ENCODE measurements at regions not wholly inside any gene's neighbourhood (a gene's known extent, or its start where the extent isn't known, plus 50 kb on each side); places are given as distances from the start of the nearest gene placed in this dataset.

GRCh38 chr2:192783643-192784042, 588.9 kb upstream of the TMEFF2 start:
- no peaks in the 10 kb centered on the region for H4K20me1 ChIP-seq (replicated peaks; ENCODE audit: control insufficient read depth, extremely low read depth, insufficient read depth, low read length)
- no peak overlapping the region for H3K4me2 ChIP-seq (ENCODE audit: insufficient read depth, low read length)
- ChIA-PET CTCF (no interaction called here), POLR2A (no interaction called here)
- H3K79me2 ChIP-seq (ENCODE audit: control insufficient read depth, insufficient read depth, low read length), result no peaks in the 10 kb centered on the region
- BruUV-seq (replicated peaks), result no TSS peak
- no peaks in the 10 kb centered on the region for H3K9me3 ChIP-seq (replicated peaks; ENCODE audit: control insufficient read depth, insufficient read depth, low read length)
- no peaks in the 10 kb centered on the region for H3K36me3 ChIP-seq (ENCODE audit: control insufficient read depth in 2 of 2, extremely low read depth in 1 of 2, insufficient read depth in 2 of 2, low read length in 2 of 2)
- intact Hi-C loops (cut with micrococcal nuclease) (no loop called here), dilution Hi-C loops (cut with MboI; ENCODE audit: extremely low pct_ligation_motif_present, low sequenced_read_pairs) (no loop called here)
- no peak overlapping the region for H3K4me3 ChIP-seq (replicated peaks in 1 of 3; ENCODE audit: insufficient read depth in 1 of 3, low read depth in 1 of 3, low read length in 3 of 3)
- no peak overlapping the region for H3K27ac ChIP-seq (ENCODE audit: insufficient read depth, low read depth, low read length)
- no peaks in the 10 kb centered on the region for H3K27me3 ChIP-seq (ENCODE audit: control insufficient read depth in 2 of 2, insufficient read depth in 2 of 2, low read length in 2 of 2)
- no peaks in the 10 kb centered on the region for H3K4me1 ChIP-seq (ENCODE audit: control insufficient read depth, extremely low read depth, insufficient read depth, low read length)
- no peak overlapping the region for H3K9ac ChIP-seq (replicated peaks; ENCODE audit: extremely low read depth, insufficient read depth, low read length)
- no peak overlapping the region for H2AFZ ChIP-seq (ENCODE audit: low read depth, low read length)
- FAIRE-seq (no peak), DNase-seq (ENCODE audit: low read depth, low spot score) (no peak)
- TF ChIP-seq EZH2 (IDR thresholded peaks at IDR 0.05; ENCODE audit: borderline replicate concordance, low read depth, low read length, severe bottlenecking), result no peak
- no peaks in the 10 kb centered on the region for H3K9me1 ChIP-seq (replicated peaks; ENCODE audit: control insufficient read depth, extremely low read depth, insufficient read depth, low read length)

GRCh38 chr2:192775459-192776262, 580.9 kb upstream of the TMEFF2 start:
- TF ChIP-seq, protein P1, sequence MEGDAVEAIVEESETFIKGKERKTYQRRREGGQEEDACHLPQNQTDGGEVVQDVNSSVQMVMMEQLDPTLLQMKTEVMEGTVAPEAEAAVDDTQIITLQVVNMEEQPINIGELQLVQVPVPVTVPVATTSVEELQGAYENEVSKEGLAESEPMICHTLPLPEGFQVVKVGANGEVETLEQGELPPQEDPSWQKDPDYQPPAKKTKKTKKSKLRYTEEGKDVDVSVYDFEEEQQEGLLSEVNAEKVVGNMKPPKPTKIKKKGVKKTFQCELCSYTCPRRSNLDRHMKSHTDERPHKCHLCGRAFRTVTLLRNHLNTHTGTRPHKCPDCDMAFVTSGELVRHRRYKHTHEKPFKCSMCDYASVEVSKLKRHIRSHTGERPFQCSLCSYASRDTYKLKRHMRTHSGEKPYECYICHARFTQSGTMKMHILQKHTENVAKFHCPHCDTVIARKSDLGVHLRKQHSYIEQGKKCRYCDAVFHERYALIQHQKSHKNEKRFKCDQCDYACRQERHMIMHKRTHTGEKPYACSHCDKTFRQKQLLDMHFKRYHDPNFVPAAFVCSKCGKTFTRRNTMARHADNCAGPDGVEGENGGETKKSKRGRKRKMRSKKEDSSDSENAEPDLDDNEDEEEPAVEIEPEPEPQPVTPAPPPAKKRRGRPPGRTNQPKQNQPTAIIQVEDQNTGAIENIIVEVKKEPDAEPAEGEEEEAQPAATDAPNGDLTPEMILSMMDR (IDR thresholded peaks at IDR 0.05; ENCODE audit: extremely low read depth in 1 of 2, insufficient read depth in 1 of 2, low read depth in 1 of 2, low read length in 2 of 2), result no peak
- no peak for TF ChIP-seq GATA2 (IDR thresholded peaks at IDR 0.05; ENCODE audit: insufficient read depth, insufficient read length, low read depth, low read length)
- no peak for TF ChIP-seq JUN (IDR thresholded peaks at IDR 0.05; ENCODE audit: borderline replicate concordance, insufficient read depth, insufficient read length, low read depth)
- TF ChIP-seq MYC (IDR thresholded peaks at IDR 0.05; ENCODE audit: low read depth, low read length), result no peak
- TF ChIP-seq POLR2AphosphoS5 (IDR thresholded peaks at IDR 0.05; ENCODE audit: insufficient read depth, low read depth, low read length), result no peak
- no peak for TF ChIP-seq POLR2A (IDR thresholded peaks at IDR 0.05; ENCODE audit: low read depth, low read length)
- TF ChIP-seq, protein P2, sequence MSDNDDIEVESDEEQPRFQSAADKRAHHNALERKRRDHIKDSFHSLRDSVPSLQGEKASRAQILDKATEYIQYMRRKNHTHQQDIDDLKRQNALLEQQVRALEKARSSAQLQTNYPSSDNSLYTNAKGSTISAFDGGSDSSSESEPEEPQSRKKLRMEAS (IDR thresholded peaks at IDR 0.05; ENCODE audit: insufficient read depth, insufficient read length), result no peak
- no peak for TF ChIP-seq EZH2 (IDR thresholded peaks at IDR 0.05; ENCODE audit: borderline replicate concordance, low read depth, low read length, severe bottlenecking)
- TF ChIP-seq FOS (IDR thresholded peaks at IDR 0.05; ENCODE audit: borderline replicate concordance, insufficient read depth, low read length), result no peak
- intact Hi-C loops (cut with micrococcal nuclease), result no loop called here
- no peak for FAIRE-seq

More at GRCh38 chr2:192775459-192776262, 580.9 kb upstream of the TMEFF2 start:
- BruUV-seq (replicated peaks), result no TSS peak
- DNase-seq (ENCODE audit: low read depth, low spot score), result no peak
- Histone ChIP-seq H2AFZ (ENCODE audit: low read depth, low read length) (no peak overlapping the region), H3K27ac (ENCODE audit: insufficient read depth, low read depth, low read length) (no peak overlapping the region), H3K36me3 (ENCODE audit: control insufficient read depth in 2 of 2, extremely low read depth in 1 of 2, insufficient read depth in 2 of 2, low read length in 2 of 2) (no peaks in the 10 kb centered on the region), H3K9me3 (replicated peaks; ENCODE audit: control insufficient read depth, insufficient read depth, low read length) (no peaks in the 10 kb centered on the region), H4K20me1 (replicated peaks; ENCODE audit: control insufficient read depth, extremely low read depth, insufficient read depth, low read length) (no peaks in the 10 kb centered on the region), H3K4me3 (replicated peaks in 1 of 3; ENCODE audit: insufficient read depth in 1 of 3, low read depth in 1 of 3, low read length in 3 of 3) (no peak overlapping the region), H3K4me2 (ENCODE audit: insufficient read depth, low read length) (no peak overlapping the region), H3K9me1 (replicated peaks; ENCODE audit: control insufficient read depth, extremely low read depth, insufficient read depth, low read length) (no peaks in the 10 kb centered on the region), H3K27me3 (ENCODE audit: control insufficient read depth in 2 of 2, insufficient read depth in 2 of 2, low read length in 2 of 2) (no peaks in the 10 kb centered on the region), H3K9ac (replicated peaks; ENCODE audit: extremely low read depth, insufficient read depth, low read length) (no peak overlapping the region), H3K79me2 (ENCODE audit: control insufficient read depth, insufficient read depth, low read length) (no peaks in the 10 kb centered on the region), H3K4me1 (ENCODE audit: control insufficient read depth, extremely low read depth, insufficient read depth, low read length) (no peaks in the 10 kb centered on the region)
- dilution Hi-C loops (cut with MboI; ENCODE audit: extremely low pct_ligation_motif_present, low sequenced_read_pairs), result no loop called here
- CTCF ChIA-PET, result no interaction called here
- POLR2A ChIA-PET, result no interaction called here

All from endothelial cell of umbilical vein (primary cell).